Mucosa of descending colon (tissue), 3 donors: ENCODE measurements at regions not wholly inside any gene's neighbourhood (a gene's known extent, or its start where the extent isn't known, plus 50 kb on each side); places are given as distances from the start of the nearest gene placed in this dataset.

Experiments used
- ATAC-seq: fragments of 200-7000 bp; cut with Tn5 transposase; one replicate; pipeline ENCODE4 v1.9.1; 2020; ENCODE audit warnings: mild to moderate bottlenecking, moderate library complexity
- DNase-seq, 3 donors: peaks; one replicate each; pipeline ENCODE4 v3.0.0-alpha.2; 2020
- H3K36me3 ChIP-seq: fragments of 200-600 bp; one replicate; pipeline ENCODE4 v1.8.0; 2021; ENCODE audit warnings: low read depth, mild to moderate bottlenecking
- H3K4me1 ChIP-seq: fragments of 200-600 bp; one replicate; pipeline ENCODE4 v1.8.0; 2021; ENCODE audit warnings: low read depth, mild to moderate bottlenecking
- H3K4me3 ChIP-seq: fragments of 200-600 bp; one replicate; pipeline ENCODE4 v1.8.0; 2021; ENCODE audit warnings: mild to moderate bottlenecking
- H3K9me3 ChIP-seq: fragments of 200-600 bp; one replicate; pipeline ENCODE4 v1.8.0; 2021; ENCODE audit warnings: mild to moderate bottlenecking
- CTCF ChIP-seq: fragments of 200-600 bp; IDR thresholded peaks from one replicate; pipeline ENCODE4 v1.8.0; 2022; ENCODE audit warnings: antibody characterized with exemption, mild to moderate bottlenecking
- intact Hi-C, 2 donors: fragments of 100-400 bp; cut with DNase I in 1 of 2; cut with micrococcal nuclease in 1 of 2; formaldehyde crosslinking; loops; one replicate each; pipeline versions ENCODE4 v1.11.0 to v1.11.1; 2022; cut with DNase I, micrococcal nuclease
- donor health status: DM: no; HTN: no; CAD: no; lungs with moderate emphysema.
- donor health status: DM: no; HTN: no; CAD: no.
- donor health status: DM: no; HTN: yes; CAD: no.

GRCh38 chr21:35465741-35466140 is 416.6 kb upstream of the RUNX1 start:
- no peaks in the 10 kb centered on the region for H3K36me3 ChIP-seq
- ATAC-seq (no peak), DNase-seq (no peak)
- no peaks in the 10 kb centered on the region for H3K9me3 ChIP-seq
- H3K4me3 ChIP-seq, result no peak overlapping the region
- intact Hi-C loops, result no loop called here
- no peaks in the 10 kb centered on the region for H3K4me1 ChIP-seq
- TF ChIP-seq CTCF, result no peak

GRCh38 chr21:35461700-35462099 is 412.6 kb upstream of the RUNX1 start:
- TF ChIP-seq CTCF, result no peak
- intact Hi-C loops, result no loop called here

GRCh38 chr21:35460441-35460840 is 411.3 kb upstream of the RUNX1 start:
- H3K4me3 ChIP-seq, result no peak overlapping the region
- H3K4me1 ChIP-seq, result no peaks in the 10 kb centered on the region
- no peaks in the 10 kb centered on the region for H3K36me3 ChIP-seq
- ATAC-seq, result no peak
- intact Hi-C loops, result no loop called here
- TF ChIP-seq CTCF, result no peak
- no peaks in the 10 kb centered on the region for H3K9me3 ChIP-seq
- DNase-seq, result no peak

More at GRCh38 chr21:35461700-35462099, 412.6 kb upstream of the RUNX1 start:
- ATAC-seq (no peak), DNase-seq (no peak)
- Histone ChIP-seq H3K9me3 (no peaks in the 10 kb centered on the region), H3K4me1 (no peaks in the 10 kb centered on the region), H3K4me3 (no peak overlapping the region), H3K36me3 (no peaks in the 10 kb centered on the region)

DNA sequence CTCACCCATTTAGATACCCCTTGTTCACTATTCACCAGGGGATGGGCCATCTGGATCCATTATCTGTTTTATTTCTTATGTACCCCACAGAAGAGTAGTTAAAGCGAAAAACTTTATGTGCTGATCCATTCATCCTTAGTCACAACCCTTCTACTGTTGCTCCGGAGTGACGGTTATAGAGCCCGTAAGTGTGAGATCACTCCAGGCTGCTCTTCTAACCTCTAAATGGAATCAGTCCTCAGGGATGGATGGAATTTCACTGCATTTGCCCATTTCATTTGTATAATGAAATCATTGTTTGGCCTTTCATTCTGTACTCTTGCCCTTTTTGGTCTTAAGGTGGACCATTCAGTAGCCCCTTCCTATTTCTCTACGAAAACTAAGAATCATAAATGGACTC is 409.3 kb upstream of the RUNX1 start:
- H3K4me1 ChIP-seq, result no peaks in the 10 kb centered on the region
- no peaks in the 10 kb centered on the region for H3K9me3 ChIP-seq
- no peak for TF ChIP-seq CTCF
- intact Hi-C loops, result no loop called here
- DNase-seq, result no peak
- no peaks in the 10 kb centered on the region for H3K36me3 ChIP-seq
- H3K4me3 ChIP-seq, result no peak overlapping the region
- ATAC-seq, result no peak

DNA sequence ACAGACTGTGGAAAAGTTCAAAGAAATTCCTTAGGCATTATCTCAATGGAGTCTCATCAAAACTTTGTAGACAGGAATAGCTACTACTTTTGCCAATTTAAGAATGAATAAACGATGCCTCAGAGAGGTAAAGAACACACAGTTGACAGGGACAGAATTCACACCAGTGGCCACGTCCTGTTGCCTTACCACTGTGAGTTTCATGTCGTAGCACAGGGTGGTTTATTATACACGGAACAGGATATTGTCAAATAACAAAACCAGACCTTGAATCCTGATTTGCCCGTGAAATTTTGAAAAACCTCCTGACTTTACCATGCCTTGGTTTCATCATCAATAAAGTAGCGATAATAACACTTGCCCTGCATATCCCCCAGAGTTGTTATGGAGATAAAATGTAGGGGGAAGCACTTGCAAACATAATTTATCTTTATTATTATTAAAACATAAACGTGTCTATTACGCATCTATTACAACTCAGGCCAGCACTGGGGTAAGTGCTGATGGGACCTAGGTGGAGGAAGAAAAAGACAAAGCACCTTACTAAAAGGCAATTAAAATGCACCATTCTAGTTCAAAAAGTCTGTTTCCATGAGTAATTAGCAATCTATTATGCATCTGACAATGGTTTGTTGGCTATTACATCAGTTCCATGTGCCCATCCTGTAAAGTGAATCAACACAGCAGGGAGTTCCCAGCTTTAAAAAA is 408.1 kb upstream of the RUNX1 start:
- intact Hi-C loops, result no loop called here
- no peak overlapping the region for H3K4me3 ChIP-seq
- no peaks in the 10 kb centered on the region for H3K36me3 ChIP-seq
- DNase-seq (no peak), ATAC-seq (no peak)
- H3K4me1 ChIP-seq, result no peaks in the 10 kb centered on the region
- no peaks in the 10 kb centered on the region for H3K9me3 ChIP-seq
- TF ChIP-seq CTCF, result no peak

- TF ChIP-seq CTCF, result no peak
- DNase-seq (no peak), ATAC-seq (no peak)
- no peaks in the 10 kb centered on the region for H3K36me3 ChIP-seq
- H3K9me3 ChIP-seq, result peaks cover 6% of the 10 kb centered on the region
- intact Hi-C loops, result no loop called here
- H3K4me3 ChIP-seq, result no peak overlapping the region
- H3K4me1 ChIP-seq, result no peaks in the 10 kb centered on the region
Observed at GRCh38 chr21:35451276-35451675, 402.2 kb upstream of the RUNX1 start.
